Thyroid gland (tissue), 4 donors: ENCODE measurements at regions not wholly inside any gene's neighbourhood (a gene's known extent, or its start where the extent isn't known, plus 50 kb on each side); places are given as distances from the start of the nearest gene placed in this dataset.

Experiments
- CTCF ChIP-seq, 6 experiments: fragments of 200-600 bp in 3 of 6; fragments of 450-650 bp in 3 of 6; sonication (generic) in 3 of 6; IDR thresholded peaks; one replicate each; pipeline ENCODE4 v1.5.1; 2016 to 2019; ENCODE audit warnings: antibody characterized with exemption in 6 of 6, mild to moderate bottlenecking in 2 of 6, inconsistent platforms in 1 of 6, moderate library complexity in 1 of 6
- POLR2A ChIP-seq, 2 donors: fragments of 450-650 bp; IDR thresholded peaks; one replicate each; pipeline ENCODE4 v1.6.1; 2017; ENCODE audit warnings: antibody characterized with exemption in 2 of 2, mild to moderate bottlenecking in 2 of 2, moderate library complexity in 1 of 2

GRCh38 chr10:43802988-43803696 is 154.5 kb upstream of the ZNF32 start:
- TF ChIP-seq CTCF (IDR thresholded peaks at IDR 0.05) (no peak), POLR2A (IDR thresholded peaks at IDR 0.05) (no peak)
